ENCODE measurements at regions not wholly inside any gene's neighbourhood (a gene's known extent, or its start where the extent isn't known, plus 50 kb on each side); places are given as distances from the start of the nearest gene placed in this dataset.

DNA sequence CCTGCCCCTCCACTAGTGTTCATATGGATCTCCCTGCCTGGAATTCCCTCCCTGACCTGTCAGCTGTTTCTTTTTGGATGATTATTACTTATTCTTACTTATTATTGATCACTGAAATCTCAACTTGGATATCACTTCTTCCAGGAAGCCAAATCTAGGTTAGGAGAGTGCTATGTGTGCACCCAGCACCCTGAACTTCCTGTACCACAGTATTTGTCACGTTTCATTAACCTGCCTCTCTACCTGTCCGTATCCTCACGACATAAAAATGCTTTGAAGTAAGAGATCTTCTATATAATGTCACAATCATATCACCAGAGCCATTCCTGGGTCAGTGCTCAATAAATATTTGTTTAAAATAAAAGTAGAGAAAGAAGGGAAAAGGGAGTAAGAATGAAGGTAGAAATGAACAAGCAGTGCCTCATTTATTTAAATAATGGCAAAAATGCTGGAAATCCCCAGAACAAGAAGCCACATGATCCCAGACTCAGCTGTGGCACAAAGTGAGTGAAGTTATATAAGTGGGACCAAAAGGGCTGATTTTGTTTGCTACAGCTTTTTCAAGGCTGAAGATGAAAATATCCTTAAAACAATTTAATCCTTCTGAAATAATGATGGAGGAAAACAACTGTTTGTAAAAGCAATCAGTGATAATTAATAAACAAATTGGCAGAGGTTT is 88.0 kb upstream of the MANEA start:
- TF ChIP-seq, protein P1, sequence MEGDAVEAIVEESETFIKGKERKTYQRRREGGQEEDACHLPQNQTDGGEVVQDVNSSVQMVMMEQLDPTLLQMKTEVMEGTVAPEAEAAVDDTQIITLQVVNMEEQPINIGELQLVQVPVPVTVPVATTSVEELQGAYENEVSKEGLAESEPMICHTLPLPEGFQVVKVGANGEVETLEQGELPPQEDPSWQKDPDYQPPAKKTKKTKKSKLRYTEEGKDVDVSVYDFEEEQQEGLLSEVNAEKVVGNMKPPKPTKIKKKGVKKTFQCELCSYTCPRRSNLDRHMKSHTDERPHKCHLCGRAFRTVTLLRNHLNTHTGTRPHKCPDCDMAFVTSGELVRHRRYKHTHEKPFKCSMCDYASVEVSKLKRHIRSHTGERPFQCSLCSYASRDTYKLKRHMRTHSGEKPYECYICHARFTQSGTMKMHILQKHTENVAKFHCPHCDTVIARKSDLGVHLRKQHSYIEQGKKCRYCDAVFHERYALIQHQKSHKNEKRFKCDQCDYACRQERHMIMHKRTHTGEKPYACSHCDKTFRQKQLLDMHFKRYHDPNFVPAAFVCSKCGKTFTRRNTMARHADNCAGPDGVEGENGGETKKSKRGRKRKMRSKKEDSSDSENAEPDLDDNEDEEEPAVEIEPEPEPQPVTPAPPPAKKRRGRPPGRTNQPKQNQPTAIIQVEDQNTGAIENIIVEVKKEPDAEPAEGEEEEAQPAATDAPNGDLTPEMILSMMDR (IDR thresholded peaks at IDR 0.05; ENCODE audit: insufficient read depth, low read length): no peak
- TF ChIP-seq, protein P2, sequence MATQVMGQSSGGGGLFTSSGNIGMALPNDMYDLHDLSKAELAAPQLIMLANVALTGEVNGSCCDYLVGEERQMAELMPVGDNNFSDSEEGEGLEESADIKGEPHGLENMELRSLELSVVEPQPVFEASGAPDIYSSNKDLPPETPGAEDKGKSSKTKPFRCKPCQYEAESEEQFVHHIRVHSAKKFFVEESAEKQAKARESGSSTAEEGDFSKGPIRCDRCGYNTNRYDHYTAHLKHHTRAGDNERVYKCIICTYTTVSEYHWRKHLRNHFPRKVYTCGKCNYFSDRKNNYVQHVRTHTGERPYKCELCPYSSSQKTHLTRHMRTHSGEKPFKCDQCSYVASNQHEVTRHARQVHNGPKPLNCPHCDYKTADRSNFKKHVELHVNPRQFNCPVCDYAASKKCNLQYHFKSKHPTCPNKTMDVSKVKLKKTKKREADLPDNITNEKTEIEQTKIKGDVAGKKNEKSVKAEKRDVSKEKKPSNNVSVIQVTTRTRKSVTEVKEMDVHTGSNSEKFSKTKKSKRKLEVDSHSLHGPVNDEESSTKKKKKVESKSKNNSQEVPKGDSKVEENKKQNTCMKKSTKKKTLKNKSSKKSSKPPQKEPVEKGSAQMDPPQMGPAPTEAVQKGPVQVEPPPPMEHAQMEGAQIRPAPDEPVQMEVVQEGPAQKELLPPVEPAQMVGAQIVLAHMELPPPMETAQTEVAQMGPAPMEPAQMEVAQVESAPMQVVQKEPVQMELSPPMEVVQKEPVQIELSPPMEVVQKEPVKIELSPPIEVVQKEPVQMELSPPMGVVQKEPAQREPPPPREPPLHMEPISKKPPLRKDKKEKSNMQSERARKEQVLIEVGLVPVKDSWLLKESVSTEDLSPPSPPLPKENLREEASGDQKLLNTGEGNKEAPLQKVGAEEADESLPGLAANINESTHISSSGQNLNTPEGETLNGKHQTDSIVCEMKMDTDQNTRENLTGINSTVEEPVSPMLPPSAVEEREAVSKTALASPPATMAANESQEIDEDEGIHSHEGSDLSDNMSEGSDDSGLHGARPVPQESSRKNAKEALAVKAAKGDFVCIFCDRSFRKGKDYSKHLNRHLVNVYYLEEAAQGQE (IDR thresholded peaks at IDR 0.05; ENCODE audit: insufficient replicate concordance, low read depth): no peak
- no peak for TF ChIP-seq POLR2AphosphoS5 (IDR thresholded peaks at IDR 0.05; ENCODE audit: low read depth)
